ENCODE measurements at regions not wholly inside any gene's neighbourhood (a gene's known extent, or its start where the extent isn't known, plus 50 kb on each side); places are given as distances from the start of the nearest gene placed in this dataset.
"Not testable (repeated sequence)": the region's sequence is repeated elsewhere in the genome, so short reads cannot be mapped to it uniquely, and the experiment has no call there.

DNA sequence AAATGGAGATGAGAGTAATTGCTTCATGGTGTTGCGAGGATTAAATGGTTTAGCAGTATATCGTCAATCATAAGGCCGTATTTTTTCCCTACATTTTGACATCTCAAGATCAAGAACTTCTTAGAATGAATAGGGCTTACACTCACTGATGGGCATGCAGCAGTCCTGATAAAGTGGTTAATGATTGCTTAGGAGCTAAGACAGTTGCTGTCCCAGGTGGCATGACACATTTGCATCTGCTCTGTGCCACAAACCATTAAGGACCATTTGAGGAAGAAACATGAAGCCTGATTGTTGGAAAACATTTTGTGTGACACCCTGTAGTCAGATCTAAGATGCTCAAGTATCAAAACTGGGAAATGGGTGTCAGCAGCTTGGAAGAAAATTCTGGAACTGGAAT lies 81.0 kb upstream of the SGIP1 start:
- in situ Hi-C loops (cut with MboI; ENCODE audit: low sequenced_read_pairs, unreplicated experiment): loop anchor here (10.0 kb wide), 1 partner anchor 488 kb away; no protein-coding TSS in a partner anchor
- TF ChIP-seq, protein P1, sequence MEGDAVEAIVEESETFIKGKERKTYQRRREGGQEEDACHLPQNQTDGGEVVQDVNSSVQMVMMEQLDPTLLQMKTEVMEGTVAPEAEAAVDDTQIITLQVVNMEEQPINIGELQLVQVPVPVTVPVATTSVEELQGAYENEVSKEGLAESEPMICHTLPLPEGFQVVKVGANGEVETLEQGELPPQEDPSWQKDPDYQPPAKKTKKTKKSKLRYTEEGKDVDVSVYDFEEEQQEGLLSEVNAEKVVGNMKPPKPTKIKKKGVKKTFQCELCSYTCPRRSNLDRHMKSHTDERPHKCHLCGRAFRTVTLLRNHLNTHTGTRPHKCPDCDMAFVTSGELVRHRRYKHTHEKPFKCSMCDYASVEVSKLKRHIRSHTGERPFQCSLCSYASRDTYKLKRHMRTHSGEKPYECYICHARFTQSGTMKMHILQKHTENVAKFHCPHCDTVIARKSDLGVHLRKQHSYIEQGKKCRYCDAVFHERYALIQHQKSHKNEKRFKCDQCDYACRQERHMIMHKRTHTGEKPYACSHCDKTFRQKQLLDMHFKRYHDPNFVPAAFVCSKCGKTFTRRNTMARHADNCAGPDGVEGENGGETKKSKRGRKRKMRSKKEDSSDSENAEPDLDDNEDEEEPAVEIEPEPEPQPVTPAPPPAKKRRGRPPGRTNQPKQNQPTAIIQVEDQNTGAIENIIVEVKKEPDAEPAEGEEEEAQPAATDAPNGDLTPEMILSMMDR (IDR thresholded peaks at IDR 0.05; ENCODE audit: borderline replicate concordance, control extremely low read depth, extremely low read depth, insufficient read depth, missing control alignments): no peak
- DNase-seq (ENCODE audit: low spot score): no peak

DNA sequence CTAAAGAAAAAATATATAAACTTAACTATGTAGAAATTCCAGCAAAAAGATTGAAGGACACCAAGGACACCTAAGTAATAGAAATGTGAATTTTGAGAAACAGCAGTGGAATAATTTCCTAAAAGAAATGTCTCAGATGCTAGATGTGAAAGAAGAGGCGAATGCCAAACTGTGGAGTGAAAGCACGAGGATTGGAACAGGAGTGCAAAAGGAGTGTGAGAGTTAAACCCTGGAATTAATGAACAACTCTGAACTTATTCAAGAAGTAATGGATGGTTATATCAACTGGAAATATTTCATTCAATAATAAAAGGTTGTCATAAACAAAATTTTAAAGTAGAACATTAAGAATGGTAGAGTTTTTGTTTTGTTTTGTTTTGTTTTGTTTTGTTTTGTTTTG lies 78.5 kb upstream of the SGIP1 start:
- in situ Hi-C loops (cut with MboI; ENCODE audit: low sequenced_read_pairs, unreplicated experiment): loop anchor here (10.0 kb wide), 1 partner anchor 491 kb away; no protein-coding TSS in a partner anchor
- TF ChIP-seq, protein P1 (IDR thresholded peaks at IDR 0.05; ENCODE audit: borderline replicate concordance, control extremely low read depth, extremely low read depth, insufficient read depth, missing control alignments): no peak
- DNase-seq (ENCODE audit: low spot score): no peak

DNA sequence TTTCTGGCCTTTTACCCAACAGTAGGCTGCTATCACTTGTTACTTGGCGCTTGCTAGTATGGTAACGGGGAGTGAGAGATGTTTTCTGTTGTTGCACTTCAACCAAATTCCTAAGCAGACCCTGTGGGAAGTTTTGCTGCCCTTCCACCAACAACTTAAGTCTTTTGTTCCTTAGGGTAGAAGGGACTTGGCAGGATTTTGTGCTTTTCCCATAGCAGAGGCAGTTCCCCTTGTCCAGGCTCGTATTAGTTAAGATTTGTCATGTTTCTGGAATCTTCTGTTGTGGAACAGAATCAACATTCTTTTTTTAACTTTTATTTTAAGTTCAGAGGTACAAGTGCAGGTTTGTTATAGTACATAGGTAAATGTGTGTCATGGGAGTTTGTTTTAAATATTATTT lies 73.2 kb upstream of the SGIP1 start:
- no peak for DNase-seq (ENCODE audit: low spot score)
- TF ChIP-seq, protein P1 (IDR thresholded peaks at IDR 0.05; ENCODE audit: borderline replicate concordance, control extremely low read depth, extremely low read depth, insufficient read depth, missing control alignments): no peak
- in situ Hi-C loops (cut with MboI; ENCODE audit: low sequenced_read_pairs, unreplicated experiment): no loop called here

DNA sequence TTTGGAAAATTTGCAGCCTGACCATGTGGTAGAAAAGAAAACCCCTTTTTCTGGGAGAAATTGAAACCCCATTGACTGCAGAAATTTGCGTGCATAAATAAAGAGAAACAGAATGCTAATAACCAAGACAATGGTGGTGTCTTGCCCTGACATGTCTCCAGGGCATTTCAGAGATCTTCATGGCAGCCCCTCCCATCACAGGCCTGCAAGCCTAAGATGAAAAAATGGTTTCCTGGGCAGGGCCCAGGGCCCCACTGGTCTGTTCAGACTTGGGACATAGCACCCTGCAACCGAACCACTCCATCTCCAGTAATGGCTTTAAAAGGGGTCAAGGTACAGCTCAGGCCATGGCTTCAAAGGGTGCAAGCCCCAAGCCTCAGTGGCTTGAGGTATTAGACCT lies 71.6 kb upstream of the SGIP1 start:
- in situ Hi-C loops (cut with MboI; ENCODE audit: low sequenced_read_pairs, unreplicated experiment): no loop called here
- TF ChIP-seq, protein P1 (IDR thresholded peaks at IDR 0.05; ENCODE audit: borderline replicate concordance, control extremely low read depth, extremely low read depth, insufficient read depth, missing control alignments): no peak
- DNase-seq (ENCODE audit: low spot score): no peak

DNA sequence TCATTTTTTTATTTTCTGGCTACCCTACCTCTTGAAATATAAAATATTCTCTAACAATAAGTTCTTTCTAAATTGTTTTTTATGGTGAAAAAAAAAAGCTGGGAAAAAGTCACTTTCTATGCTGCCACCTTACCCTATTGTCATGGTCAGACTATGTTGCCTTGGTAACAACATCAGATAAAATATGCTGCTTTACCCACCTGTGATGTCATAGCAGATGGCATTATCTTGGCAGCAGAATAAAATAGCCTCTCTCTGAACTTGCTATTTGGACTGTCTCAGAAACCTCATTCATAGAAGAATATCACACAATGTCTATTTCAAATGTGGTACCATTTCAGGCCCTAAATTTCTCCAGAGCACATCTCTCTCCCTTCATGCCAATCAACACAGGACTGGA lies 69.6 kb upstream of the SGIP1 start:
- no peak for DNase-seq (ENCODE audit: low spot score)
- in situ Hi-C loops (cut with MboI; ENCODE audit: low sequenced_read_pairs, unreplicated experiment): no loop called here
- TF ChIP-seq, protein P1 (IDR thresholded peaks at IDR 0.05; ENCODE audit: borderline replicate concordance, control extremely low read depth, extremely low read depth, insufficient read depth, missing control alignments): no peak

DNA sequence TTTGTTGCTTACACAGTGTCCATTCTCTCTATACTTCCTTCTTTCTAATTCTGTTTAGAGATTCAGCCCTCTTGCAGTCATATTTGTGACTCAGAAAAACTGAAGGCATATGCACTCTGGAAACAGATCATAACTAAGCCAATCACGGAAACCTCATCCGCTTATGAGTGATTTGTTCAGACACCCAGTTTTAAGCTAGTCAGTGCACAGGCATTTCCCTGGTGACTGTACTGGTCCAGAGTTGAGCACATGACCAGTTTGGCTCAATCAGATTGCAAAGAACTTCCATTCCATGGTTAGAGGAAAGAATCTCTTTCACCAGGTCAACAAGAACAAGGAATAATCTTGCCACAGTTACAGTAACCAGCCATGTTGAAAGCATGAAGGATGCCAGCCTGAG lies 69.2 kb upstream of the SGIP1 start:
- in situ Hi-C loops (cut with MboI; ENCODE audit: low sequenced_read_pairs, unreplicated experiment): no loop called here
- no peak for DNase-seq (ENCODE audit: low spot score)
- TF ChIP-seq, protein P1 (IDR thresholded peaks at IDR 0.05; ENCODE audit: borderline replicate concordance, control extremely low read depth, extremely low read depth, insufficient read depth, missing control alignments): no peak

DNA sequence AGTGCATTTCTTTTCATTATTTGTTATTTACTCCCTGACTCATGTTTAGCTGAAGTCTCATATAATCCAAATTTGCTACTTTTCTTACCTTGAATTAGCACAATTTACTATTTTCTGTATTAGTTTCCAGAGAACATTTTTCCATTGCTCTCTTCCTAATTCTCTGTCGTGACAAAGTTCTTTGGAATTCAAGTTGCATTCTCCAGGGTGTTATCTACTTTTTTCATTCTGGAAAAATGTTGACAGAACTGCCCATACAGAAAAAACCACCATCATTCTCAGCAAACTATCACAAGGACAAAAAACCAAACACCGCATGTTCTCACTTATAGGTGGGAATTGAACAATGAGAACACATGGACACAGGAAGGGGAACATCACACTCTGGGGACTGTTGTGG lies 67.3 kb upstream of the SGIP1 start:
- in situ Hi-C loops (cut with MboI; ENCODE audit: low sequenced_read_pairs, unreplicated experiment); DNase-seq (ENCODE audit: low spot score): not testable (repeated sequence)
